Adrenal gland (tissue), 9 donors: ENCODE measurements at regions not wholly inside any gene's neighbourhood (a gene's known extent, or its start where the extent isn't known, plus 50 kb on each side); places are given as distances from the start of the nearest gene placed in this dataset.
A peak's percentile ranks its signal among the peaks of the same experiment; 100 is the strongest.

ENCODE experiments used
- DNase-seq, 7 donors: peaks; one replicate each; pipeline ENCODE4 v3.0.0-alpha.2; 2019 to 2020
- H3K27ac ChIP-seq, 5 donors: fragments of 200-600 bp; sonication (generic) in 4 of 5; 1 replicate in 3 of 5; 2 replicates in 2 of 5; pipeline versions ENCODE4 v1.5.1 to v1.8.0; 2016 to 2020; ENCODE audit warnings: mild to moderate bottlenecking in 1 of 5
- H3K27me3 ChIP-seq: fragments of 200-600 bp; 2 replicates; pipeline ENCODE4 v1.8.0; 2021
- H3K36me3 ChIP-seq, 2 donors: fragments of 200-600 bp; replicated peaks in 1 of 2; 1 replicate in 1 of 2; 2 replicates in 1 of 2; pipeline versions ENCODE4 v1.5.1 to v1.8.0; 2018 to 2022
- H3K4me1 ChIP-seq, 2 donors: fragments of 200-600 bp; replicated peaks in 1 of 2; 1 replicate in 1 of 2; 2 replicates in 1 of 2; pipeline versions ENCODE4 v1.5.1 to v1.8.0; 2018 to 2021
- H3K4me3 ChIP-seq, 4 donors: fragments of 200-600 bp; sonication (generic) in 3 of 4; one replicate each; pipeline ENCODE4 v1.5.1; 2016 to 2018
- H3K9me3 ChIP-seq, 3 donors: fragments of 200-600 bp; sonication (generic) in 1 of 3; replicated peaks in 1 of 3; 1 replicate in 2 of 3; 2 replicates in 1 of 3; pipeline versions ENCODE4 v1.5.1 to v1.8.0; 2016 to 2021
- POLR2A ChIP-seq, 2 donors: fragments of 450-650 bp; IDR thresholded peaks; one replicate each; pipeline ENCODE4 v1.6.1; 2017; ENCODE audit warnings: antibody characterized with exemption in 2 of 2, mild to moderate bottlenecking in 2 of 2, moderate library complexity in 1 of 2
- WGBS, 4 donors: extraction: QIAGEN DNeasy Blood & Tissue Kit in 2 of 4; methylation state at CpG; one replicate each; pipeline versions ENCODE4 v1.1.5 to v1.1.7; 2013 to 2017; 5-methylcytosine and 5-hydroxymethylcytosine counted together
- intact Hi-C, 2 donors: fragments of 100-400 bp; cut with DNase I; formaldehyde crosslinking; loops; one replicate each; pipeline versions ENCODE4 v1.14.1 to v1.15.0; 2022 to 2023
- TF ChIP-seq, protein P1 (sequence below), 6 experiments: fragments of 450-650 bp in 4 of 6; fragments of 200-600 bp in 2 of 6; sonication (generic) in 1 of 6; IDR thresholded peaks; 1 replicate in 5 of 6; 2 replicates in 1 of 6; pipeline versions ENCODE4 v1.5.1 to v1.8.0; 2016 to 2021; ENCODE audit warnings: antibody characterized with exemption in 6 of 6, mild to moderate bottlenecking in 2 of 6, moderate library complexity in 1 of 6
- donor health status: healthy with polysubstance abuse.
- donor health status: Bipolar disorder and iron deficiency.
- donor health status: DM: yes; HTN: yes; CAD: no.
- donor health status: DM: no; HTN: no; CAD: no.
- donor health status: DM: no; HTN: no; CAD: no.

GRCh38 chr3:72452745-72453144 lies 395.5 kb downstream of the SHQ1 start:
- H3K27me3 ChIP-seq = no peaks in the 10 kb centered on the region
- intact Hi-C loops = no loop called here
- no peak overlapping the region for H3K4me3 ChIP-seq
- 80 to 86% (median 84%) methylated on average over 5 of the region's 5 CpGs for WGBS, 4 donors
- H3K9me3 ChIP-seq = no peaks in the 10 kb centered on the region
- peaks cover 0 to 7% of the 10 kb centered on the region in 2 donors for H3K4me1 ChIP-seq
- no peak for TF ChIP-seq POLR2A (IDR thresholded peaks at IDR 0.05)
- TF ChIP-seq, protein P1, sequence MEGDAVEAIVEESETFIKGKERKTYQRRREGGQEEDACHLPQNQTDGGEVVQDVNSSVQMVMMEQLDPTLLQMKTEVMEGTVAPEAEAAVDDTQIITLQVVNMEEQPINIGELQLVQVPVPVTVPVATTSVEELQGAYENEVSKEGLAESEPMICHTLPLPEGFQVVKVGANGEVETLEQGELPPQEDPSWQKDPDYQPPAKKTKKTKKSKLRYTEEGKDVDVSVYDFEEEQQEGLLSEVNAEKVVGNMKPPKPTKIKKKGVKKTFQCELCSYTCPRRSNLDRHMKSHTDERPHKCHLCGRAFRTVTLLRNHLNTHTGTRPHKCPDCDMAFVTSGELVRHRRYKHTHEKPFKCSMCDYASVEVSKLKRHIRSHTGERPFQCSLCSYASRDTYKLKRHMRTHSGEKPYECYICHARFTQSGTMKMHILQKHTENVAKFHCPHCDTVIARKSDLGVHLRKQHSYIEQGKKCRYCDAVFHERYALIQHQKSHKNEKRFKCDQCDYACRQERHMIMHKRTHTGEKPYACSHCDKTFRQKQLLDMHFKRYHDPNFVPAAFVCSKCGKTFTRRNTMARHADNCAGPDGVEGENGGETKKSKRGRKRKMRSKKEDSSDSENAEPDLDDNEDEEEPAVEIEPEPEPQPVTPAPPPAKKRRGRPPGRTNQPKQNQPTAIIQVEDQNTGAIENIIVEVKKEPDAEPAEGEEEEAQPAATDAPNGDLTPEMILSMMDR (IDR thresholded peaks at IDR 0.05) = no peak
- no peak for DNase-seq
- no peak overlapping the region for H3K27ac ChIP-seq
- H3K36me3 ChIP-seq = no peaks in the 10 kb centered on the region

GRCh38 chr3:72451841-72452240 lies 396.4 kb downstream of the SHQ1 start:
- H3K9me3 ChIP-seq = no peaks in the 10 kb centered on the region
- H3K27ac ChIP-seq = no peak overlapping the region
- intact Hi-C loops = no loop called here
- no peaks in the 10 kb centered on the region for H3K36me3 ChIP-seq
- H3K4me1 ChIP-seq = peaks cover 0 to 7% of the 10 kb centered on the region in 2 donors
- no peaks in the 10 kb centered on the region for H3K27me3 ChIP-seq
- no peak for DNase-seq
- H3K4me3 ChIP-seq = no peak overlapping the region
- 75 to 85% (median 82%) methylated on average over 3 of the region's 3 CpGs for WGBS, 4 donors
- no peak for TF ChIP-seq POLR2A (IDR thresholded peaks at IDR 0.05)
- TF ChIP-seq, protein P1 (IDR thresholded peaks at IDR 0.05) = no peak

GRCh38 chr3:72449551-72449950 lies 398.7 kb downstream of the SHQ1 start:
- DNase-seq = no peak

DNA sequence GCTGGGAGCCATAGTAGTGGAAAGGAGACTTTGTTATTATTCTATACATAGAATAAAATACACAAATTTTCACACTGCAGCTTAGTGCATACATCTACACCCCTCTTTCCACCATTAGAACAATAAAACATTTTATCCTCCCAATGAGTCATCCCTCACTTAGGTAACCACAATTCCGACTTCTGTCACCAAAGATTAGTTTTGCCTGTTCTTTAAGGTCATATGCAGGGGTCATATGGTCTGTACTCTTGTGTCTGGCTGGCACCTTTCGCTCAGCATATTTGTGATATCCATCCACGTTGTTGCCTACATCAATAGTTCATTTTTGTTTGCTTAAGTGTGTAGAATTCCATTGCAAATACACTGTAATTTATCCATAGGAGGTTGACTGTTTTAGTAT lies 399.4 kb downstream of the SHQ1 start:
- intact Hi-C loops = no loop called here
- no peaks in the 10 kb centered on the region for H3K9me3 ChIP-seq
- H3K4me1 ChIP-seq = peaks cover 0 to 29% of the 10 kb centered on the region in 2 donors
- peak overlapping the region in 3 of 5 donors; percentile 49 to 70 (median 57) for H3K27ac ChIP-seq
- DNase-seq = peak in 1 of 7 donors; percentile 14
- no peaks in the 10 kb centered on the region for H3K36me3 ChIP-seq
- WGBS, 4 donors = 54 to 69% (median 58%) methylated on average over 3 of the region's 3 CpGs
- no peaks in the 10 kb centered on the region for H3K27me3 ChIP-seq
- TF ChIP-seq, protein P1 (IDR thresholded peaks at IDR 0.05) = no peak
- TF ChIP-seq POLR2A (IDR thresholded peaks at IDR 0.05) = no peak
- no peak overlapping the region for H3K4me3 ChIP-seq

More at GRCh38 chr3:72449551-72449950, 398.7 kb downstream of the SHQ1 start:
- 83 to 96% (median 92%) methylated on average over 3 of the region's 3 CpGs for WGBS, 4 donors
- no peak overlapping the region for H3K4me3 ChIP-seq
- no peaks in the 10 kb centered on the region for H3K9me3 ChIP-seq
- H3K36me3 ChIP-seq = no peaks in the 10 kb centered on the region
- no peak for TF ChIP-seq POLR2A (IDR thresholded peaks at IDR 0.05)
- TF ChIP-seq, protein P1 (IDR thresholded peaks at IDR 0.05) = no peak
- no peak overlapping the region for H3K27ac ChIP-seq
- no peaks in the 10 kb centered on the region for H3K27me3 ChIP-seq
- intact Hi-C loops = no loop called here
- H3K4me1 ChIP-seq = peaks cover 0 to 22% of the 10 kb centered on the region in 2 donors
